ENCODE measurements at regions not wholly inside any gene's neighbourhood (a gene's known extent, or its start where the extent isn't known, plus 50 kb on each side); places are given as distances from the start of the nearest gene placed in this dataset.

GRCh38 chr1:63038586-63038985 is 254.7 kb downstream of the ATG4C start:
- H4K20me1 ChIP-seq (ENCODE audit: control insufficient read depth, insufficient read depth, low read length, poor library complexity, severe bottlenecking) = no peaks in the 10 kb centered on the region
- Mint-ChIP-seq H3K9me3 (ENCODE audit: insufficient read depth) (no peaks in the 10 kb centered on the region), H3K4me1 (no peaks in the 10 kb centered on the region), H3K4me3 (no peak overlapping the region), H3K27me3 (peaks cover 12% of the 10 kb centered on the region), H3K27ac (no peak overlapping the region)
- peaks cover 0 to 1% (median 0%) of the 10 kb centered on the region in 3 donors for H3K9me3 ChIP-seq (ENCODE audit: control extremely low read depth in 1 of 3, control insufficient read depth in 2 of 3, insufficient read depth in 1 of 3, low read length in 2 of 3)
- no peak overlapping the region for H3K4me2 ChIP-seq (replicated peaks; ENCODE audit: low read depth, low read length, poor library complexity, severe bottlenecking)
- H3K27ac ChIP-seq (ENCODE audit: low read length in 2 of 2) = no peak overlapping the region
- POLR2A ChIA-PET = no interaction called here
- H3K9ac ChIP-seq (ENCODE audit: low read length) = no peak overlapping the region
- DNase-seq = no peak
- TF ChIP-seq, protein P1, sequence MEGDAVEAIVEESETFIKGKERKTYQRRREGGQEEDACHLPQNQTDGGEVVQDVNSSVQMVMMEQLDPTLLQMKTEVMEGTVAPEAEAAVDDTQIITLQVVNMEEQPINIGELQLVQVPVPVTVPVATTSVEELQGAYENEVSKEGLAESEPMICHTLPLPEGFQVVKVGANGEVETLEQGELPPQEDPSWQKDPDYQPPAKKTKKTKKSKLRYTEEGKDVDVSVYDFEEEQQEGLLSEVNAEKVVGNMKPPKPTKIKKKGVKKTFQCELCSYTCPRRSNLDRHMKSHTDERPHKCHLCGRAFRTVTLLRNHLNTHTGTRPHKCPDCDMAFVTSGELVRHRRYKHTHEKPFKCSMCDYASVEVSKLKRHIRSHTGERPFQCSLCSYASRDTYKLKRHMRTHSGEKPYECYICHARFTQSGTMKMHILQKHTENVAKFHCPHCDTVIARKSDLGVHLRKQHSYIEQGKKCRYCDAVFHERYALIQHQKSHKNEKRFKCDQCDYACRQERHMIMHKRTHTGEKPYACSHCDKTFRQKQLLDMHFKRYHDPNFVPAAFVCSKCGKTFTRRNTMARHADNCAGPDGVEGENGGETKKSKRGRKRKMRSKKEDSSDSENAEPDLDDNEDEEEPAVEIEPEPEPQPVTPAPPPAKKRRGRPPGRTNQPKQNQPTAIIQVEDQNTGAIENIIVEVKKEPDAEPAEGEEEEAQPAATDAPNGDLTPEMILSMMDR (IDR thresholded peaks at IDR 0.05) = no peak
- no peak for TF ChIP-seq EZH2 (IDR thresholded peaks at IDR 0.05; ENCODE audit: borderline replicate concordance, insufficient read depth, low read depth, low read length, poor library complexity, severe bottlenecking)
- H3K27me3 ChIP-seq (replicated peaks in 1 of 4; ENCODE audit: control extremely low read depth in 1 of 4, control insufficient read depth in 3 of 4, insufficient read depth in 4 of 4, low read length in 3 of 4) = no peaks in the 10 kb centered on the region
- no peaks in the 10 kb centered on the region for H3K4me1 ChIP-seq (ENCODE audit: control insufficient read depth in 2 of 2, insufficient read depth in 2 of 2, low read length in 2 of 2)
- no CpG with 5 or more reads among the region's 5 CpGs for WGBS (ENCODE audit: insufficient coverage)
- no peaks in the 10 kb centered on the region for H3K36me3 ChIP-seq (replicated peaks in 1 of 2; ENCODE audit: control extremely low read depth in 1 of 2, control insufficient read depth in 1 of 2, extremely low read depth in 1 of 2, insufficient read depth in 2 of 2, low read length in 1 of 2)
- H2AFZ ChIP-seq (ENCODE audit: insufficient read depth, low read depth, low read length, poor library complexity, severe bottlenecking) = no peak overlapping the region
- CTCF ChIA-PET = no interaction called here
- no peaks in the 10 kb centered on the region for H3K79me2 ChIP-seq (ENCODE audit: control insufficient read depth, insufficient read depth, low read length)
- no peak overlapping the region for H3K4me3 ChIP-seq (ENCODE audit: control extremely low read depth in 1 of 5, extremely low read depth in 1 of 5, insufficient read depth in 1 of 5, low read depth in 2 of 5, low read length in 4 of 5)
- intact Hi-C loops (cut with micrococcal nuclease) = no loop called here
- ATAC-seq (ENCODE audit: low read depth) = no peak

GRCh38 chr1:63041660-63042059 is 257.7 kb downstream of the ATG4C start:
- Mint-ChIP-seq H3K9me3 (ENCODE audit: insufficient read depth) (no peaks in the 10 kb centered on the region), H3K4me1 (no peaks in the 10 kb centered on the region), H3K27me3 (peaks cover 6% of the 10 kb centered on the region), H3K4me3 (no peak overlapping the region), H3K27ac (no peak overlapping the region)
- Histone ChIP-seq H4K20me1 (ENCODE audit: control insufficient read depth, insufficient read depth, low read length, poor library complexity, severe bottlenecking) (no peaks in the 10 kb centered on the region), H2AFZ (ENCODE audit: insufficient read depth, low read depth, low read length, poor library complexity, severe bottlenecking) (no peak overlapping the region), H3K4me3 (ENCODE audit: control extremely low read depth in 1 of 5, extremely low read depth in 1 of 5, insufficient read depth in 1 of 5, low read depth in 2 of 5, low read length in 4 of 5) (no peak overlapping the region), H3K4me2 (replicated peaks; ENCODE audit: low read depth, low read length, poor library complexity, severe bottlenecking) (no peak overlapping the region), H3K4me1 (ENCODE audit: control insufficient read depth in 2 of 2, insufficient read depth in 2 of 2, low read length in 2 of 2) (no peaks in the 10 kb centered on the region), H3K27ac (ENCODE audit: low read length in 2 of 2) (no peak overlapping the region), H3K9ac (ENCODE audit: low read length) (no peak overlapping the region), H3K27me3 (replicated peaks in 1 of 4; ENCODE audit: control extremely low read depth in 1 of 4, control insufficient read depth in 3 of 4, insufficient read depth in 4 of 4, low read length in 3 of 4) (no peaks in the 10 kb centered on the region), H3K36me3 (replicated peaks in 1 of 2; ENCODE audit: control extremely low read depth in 1 of 2, control insufficient read depth in 1 of 2, extremely low read depth in 1 of 2, insufficient read depth in 2 of 2, low read length in 1 of 2) (no peaks in the 10 kb centered on the region), H3K79me2 (ENCODE audit: control insufficient read depth, insufficient read depth, low read length) (no peaks in the 10 kb centered on the region), H3K9me3 (ENCODE audit: control extremely low read depth in 1 of 3, control insufficient read depth in 2 of 3, insufficient read depth in 1 of 3, low read length in 2 of 3) (peaks cover 0 to 1% (median 0%) of the 10 kb centered on the region in 3 donors)
- intact Hi-C loops (cut with micrococcal nuclease) = no loop called here
- DNase-seq (no peak), ATAC-seq (ENCODE audit: low read depth) (no peak)
- TF ChIP-seq, protein P1 (IDR thresholded peaks at IDR 0.05) = no peak
- TF ChIP-seq EZH2 (IDR thresholded peaks at IDR 0.05; ENCODE audit: borderline replicate concordance, insufficient read depth, low read depth, low read length, poor library complexity, severe bottlenecking) = no peak
- POLR2A ChIA-PET = no interaction called here
- WGBS (ENCODE audit: insufficient coverage) = 86% methylated on average over 1 of the region's 3 CpGs
- CTCF ChIA-PET = no interaction called here

Data from B cell (primary cell).